Osteoblast (primary cell): ENCODE measurements at regions not wholly inside any gene's neighbourhood (a gene's known extent, or its start where the extent isn't known, plus 50 kb on each side); places are given as distances from the start of the nearest gene placed in this dataset.

ENCODE experiments used
- DNase-seq: peaks from one replicate; pipeline ENCODE4 v3.0.0; 2011; ENCODE audit warnings: low spot score, mixed read lengths; ENCODE audit not compliant: insufficient read length; ENCODE audit errors: missing footprints
- H2AFZ ChIP-seq: 2 replicates; pipeline ENCODE4 v1.6.0; 2011; ENCODE audit warnings: mild to moderate bottlenecking, low read length
- H3K27ac ChIP-seq: 2 replicates; pipeline ENCODE4 v1.5.1; 2011; ENCODE audit warnings: mild to moderate bottlenecking, low read depth, low read length, moderate library complexity
- H3K27me3 ChIP-seq: 2 replicates; pipeline ENCODE4 v1.6.0; 2012; ENCODE audit warnings: mild to moderate bottlenecking, control low read depth, inconsistent platforms, low read length, moderate library complexity; ENCODE audit not compliant: insufficient read depth
- H3K36me3 ChIP-seq: 2 replicates; pipeline ENCODE4 v1.5.1; 2011; ENCODE audit warnings: mild to moderate bottlenecking, low read length, control low read depth, moderate library complexity; ENCODE audit not compliant: insufficient read depth
- H3K4me1 ChIP-seq: 2 replicates; pipeline ENCODE4 v1.5.1; 2011; ENCODE audit warnings: mild to moderate bottlenecking, low read length, control low read depth, moderate library complexity; ENCODE audit not compliant: insufficient read depth
- H3K4me2 ChIP-seq: 2 replicates; pipeline ENCODE4 v1.6.0; 2011; ENCODE audit warnings: mild to moderate bottlenecking, low read length; ENCODE audit not compliant: insufficient read depth
- H3K4me3 ChIP-seq: fragments of 200-600 bp; sonication (generic); 3 replicates; pipeline ENCODE4 v1.5.1; 2012; ENCODE audit warnings: mild to moderate bottlenecking, low read length, inconsistent platforms; ENCODE audit not compliant: insufficient read depth
- H3K79me2 ChIP-seq: 2 replicates; pipeline ENCODE4 v1.6.0; 2012; ENCODE audit warnings: mild to moderate bottlenecking, low read length, control low read depth, inconsistent platforms; ENCODE audit not compliant: insufficient read depth
- H3K9me3 ChIP-seq: 2 replicates; pipeline ENCODE4 v1.5.1; 2011; ENCODE audit warnings: low read depth, low read length, control low read depth
- H4K20me1 ChIP-seq: 2 replicates; pipeline ENCODE4 v1.6.0; 2012; ENCODE audit warnings: mild to moderate bottlenecking, low read length, control low read depth; ENCODE audit not compliant: insufficient read depth
- CTCF ChIP-seq: IDR thresholded peaks from 2 replicates; pipeline ENCODE4 v1.5.1; 2011; ENCODE audit warnings: mild to moderate bottlenecking, low read depth, low read length, moderate library complexity; ENCODE audit errors: extremely low read depth

DNA sequence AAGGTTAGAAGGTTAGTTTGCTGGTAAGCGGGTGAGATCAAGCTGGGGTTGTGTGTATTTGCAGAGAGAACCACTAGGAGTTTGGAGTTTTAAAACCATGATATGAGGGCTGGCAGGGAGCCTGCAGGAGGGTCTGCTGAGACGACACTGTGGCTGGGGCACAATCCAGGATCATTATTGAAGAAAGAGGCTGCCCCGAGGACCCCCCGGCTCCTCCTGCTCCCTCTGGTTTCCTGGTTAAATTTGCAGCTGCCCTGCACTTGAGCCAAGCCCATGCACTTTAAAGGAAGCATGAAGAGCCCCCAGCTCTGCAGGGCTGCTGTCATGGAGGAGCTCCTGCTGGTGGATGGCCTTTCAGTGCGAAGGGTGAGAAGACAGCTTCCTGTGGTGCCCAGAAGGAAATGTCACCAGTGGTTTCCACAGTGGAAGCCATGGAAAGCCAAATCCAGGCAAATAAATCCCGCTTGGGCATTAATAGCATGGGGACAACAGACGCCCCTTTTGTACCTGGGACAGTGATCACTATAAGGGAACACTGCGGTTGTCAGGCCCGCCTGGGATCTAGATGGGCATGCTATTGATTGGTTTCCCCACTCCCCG is 140.7 kb downstream of the NSG2 start:
- Histone ChIP-seq H3K27me3 (no peaks in the 10 kb centered on the region), H3K79me2 (no peaks in the 10 kb centered on the region), H3K4me3 (no peak overlapping the region), H4K20me1 (no peaks in the 10 kb centered on the region), H3K4me2 (no peak overlapping the region), H3K27ac (no peak overlapping the region), H3K9me3 (no peaks in the 10 kb centered on the region), H2AFZ (no peak overlapping the region), H3K4me1 (no peaks in the 10 kb centered on the region), H3K36me3 (no peaks in the 10 kb centered on the region)
- TF ChIP-seq CTCF: no peak
- DNase-seq: no peak

- TF ChIP-seq CTCF: no peak
- Histone ChIP-seq H3K36me3 (no peaks in the 10 kb centered on the region), H2AFZ (no peak overlapping the region), H3K9me3 (no peaks in the 10 kb centered on the region), H3K4me2 (no peak overlapping the region), H3K27ac (no peak overlapping the region), H3K79me2 (no peaks in the 10 kb centered on the region), H4K20me1 (no peaks in the 10 kb centered on the region), H3K4me3 (no peak overlapping the region), H3K27me3 (no peaks in the 10 kb centered on the region), H3K4me1 (no peaks in the 10 kb centered on the region)
- no peak for DNase-seq
Measured at GRCh38 chr5:174187001-174187400, 141.5 kb downstream of the NSG2 start.

GRCh38 chr5:174187481-174187880 is 142.0 kb downstream of the NSG2 start:
- H4K20me1 ChIP-seq: no peaks in the 10 kb centered on the region
- no peak overlapping the region for H3K4me3 ChIP-seq
- no peaks in the 10 kb centered on the region for H3K79me2 ChIP-seq
- H2AFZ ChIP-seq: no peak overlapping the region
- H3K36me3 ChIP-seq: no peaks in the 10 kb centered on the region
- no peak overlapping the region for H3K4me2 ChIP-seq
- no peaks in the 10 kb centered on the region for H3K4me1 ChIP-seq
- no peaks in the 10 kb centered on the region for H3K27me3 ChIP-seq
- no peak for DNase-seq
- no peak for TF ChIP-seq CTCF
- no peaks in the 10 kb centered on the region for H3K9me3 ChIP-seq
- no peak overlapping the region for H3K27ac ChIP-seq

DNA sequence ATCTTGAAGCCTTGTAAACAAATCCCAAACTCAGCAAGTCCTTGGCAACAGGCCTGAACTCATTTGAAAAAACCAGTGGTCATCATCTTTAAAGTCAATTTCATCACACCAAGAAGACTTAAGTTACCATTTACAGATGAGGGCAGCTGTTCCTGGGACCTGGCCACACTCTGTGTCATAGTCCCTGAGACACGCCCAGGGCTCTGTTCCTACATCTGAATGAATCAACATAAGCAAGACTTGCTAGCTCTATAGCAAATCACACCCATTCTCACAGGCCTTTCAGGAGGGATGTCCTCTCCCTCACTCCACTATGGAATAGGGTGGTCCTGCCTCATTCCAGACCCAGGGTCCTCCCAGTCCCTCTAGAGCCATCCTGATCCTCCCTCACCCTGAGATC is 142.8 kb downstream of the NSG2 start:
- H4K20me1 ChIP-seq: no peaks in the 10 kb centered on the region
- TF ChIP-seq CTCF: no peak
- DNase-seq: no peak

More for the DNA sequence above, 142.8 kb downstream of the NSG2 start:
- Histone ChIP-seq H3K4me1 (no peaks in the 10 kb centered on the region), H3K27me3 (no peaks in the 10 kb centered on the region), H3K27ac (no peak overlapping the region), H3K9me3 (no peaks in the 10 kb centered on the region), H3K79me2 (no peaks in the 10 kb centered on the region), H3K36me3 (no peaks in the 10 kb centered on the region), H3K4me2 (no peak overlapping the region), H3K4me3 (no peak overlapping the region), H2AFZ (no peak overlapping the region)
